ACC112 (cell line): ENCODE measurements at regions not wholly inside any gene's neighbourhood (a gene's known extent, or its start where the extent isn't known, plus 50 kb on each side); places are given as distances from the start of the nearest gene placed in this dataset.

Experiments used
- H2AFZ ChIP-seq: fragments of 200-600 bp; sonication (generic); one replicate; pipeline ENCODE4 v1.6.0; 2017; ENCODE audit warnings: antibody characterized with exemption, low read length; ENCODE audit not compliant: unreplicated experiment
- H3K27ac ChIP-seq: fragments of 200-600 bp; sonication (generic); 2 replicates; pipeline ENCODE4 v1.5.1; 2014; ENCODE audit warnings: low read depth, mild to moderate bottlenecking, antibody characterized with exemption, low read length, moderate library complexity
- H3K27me3 ChIP-seq: fragments of 200-600 bp; sonication (generic); 2 replicates; pipeline ENCODE4 v1.6.1; 2014; ENCODE audit warnings: mild to moderate bottlenecking, antibody characterized with exemption, low read length, moderate library complexity, mixed read lengths; ENCODE audit not compliant: insufficient read depth
- H3K36me3 ChIP-seq: fragments of 200-600 bp; sonication (generic); 2 replicates; pipeline ENCODE4 v1.6.1; 2016; ENCODE audit warnings: mild to moderate bottlenecking, antibody characterized with exemption, low read length, moderate library complexity, mixed read lengths; ENCODE audit not compliant: insufficient read depth
- H3K4me1 ChIP-seq: fragments of 200-600 bp; sonication (generic); one replicate; pipeline ENCODE4 v1.6.1; 2016; ENCODE audit warnings: low read length, mixed read lengths; ENCODE audit not compliant: insufficient read depth, unreplicated experiment, control insufficient read depth
- H3K4me3 ChIP-seq: fragments of 200-600 bp; sonication (generic); 2 replicates; pipeline ENCODE4 v1.5.1; 2014; ENCODE audit warnings: mild to moderate bottlenecking, low read depth, low read length
- H3K79me2 ChIP-seq: fragments of 200-600 bp; sonication (generic); one replicate; pipeline ENCODE4 v1.6.0; 2016; ENCODE audit warnings: low read length; ENCODE audit not compliant: control insufficient read depth, unreplicated experiment, insufficient read depth

GRCh38 chr13:28548468-28548867, 53.5 kb upstream of the FLT1 start:
- H3K4me3 ChIP-seq = no peak overlapping the region
- no peaks in the 10 kb centered on the region for H3K36me3 ChIP-seq
- H2AFZ ChIP-seq = no peak overlapping the region
- H3K4me1 ChIP-seq = no peaks in the 10 kb centered on the region
- 0 out of 2 replicates have a peak, but pooled peaks cover 10% of the 10 kb centered on the region for H3K27me3 ChIP-seq
- H3K27ac ChIP-seq = no peak overlapping the region
- no peaks in the 10 kb centered on the region for H3K79me2 ChIP-seq

DNA sequence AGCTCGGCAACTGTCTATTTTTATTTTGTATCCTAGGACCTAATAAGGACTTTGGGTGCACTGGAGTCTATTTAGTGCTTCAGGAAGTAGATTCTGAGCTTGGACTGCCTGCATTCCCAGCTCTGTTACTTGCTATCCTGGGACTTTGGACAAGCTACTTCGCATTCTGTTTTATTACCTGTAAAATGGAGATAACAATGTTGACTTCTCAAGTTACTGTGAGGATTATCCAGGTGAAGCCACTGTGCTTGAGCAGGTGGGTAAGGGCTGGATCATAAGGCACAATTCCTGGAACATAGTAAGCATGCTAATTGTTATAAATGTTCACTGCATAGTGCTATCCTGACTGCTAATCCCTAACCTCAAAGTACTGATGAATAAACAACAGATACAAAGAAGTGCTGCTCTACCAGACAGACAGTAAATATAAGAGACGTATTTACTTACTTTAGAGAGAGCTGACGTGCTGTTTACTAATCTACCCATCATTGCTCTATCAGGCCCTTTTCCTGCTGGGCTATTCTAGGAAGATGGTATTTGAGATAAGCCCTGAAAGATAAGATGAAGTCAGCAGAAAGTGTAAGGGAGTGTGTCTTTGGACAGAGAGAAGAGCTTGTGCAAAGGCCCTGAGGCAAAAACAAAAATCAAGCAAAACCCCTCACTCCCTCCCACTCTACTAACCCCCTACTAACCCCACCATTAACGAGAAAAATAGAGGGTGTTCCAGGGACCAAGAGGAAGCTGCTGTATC, 50.8 kb upstream of the FLT1 start:
- Histone ChIP-seq H3K27ac (no peak overlapping the region), H3K4me3 (no peak overlapping the region), H3K36me3 (no peaks in the 10 kb centered on the region), H3K27me3 (0 out of 2 replicates have a peak, but pooled peaks cover 10% of the 10 kb centered on the region), H3K79me2 (no peaks in the 10 kb centered on the region), H2AFZ (no peak overlapping the region), H3K4me1 (peaks cover 2% of the 10 kb centered on the region)
